Thyroid gland (tissue), 4 donors: ENCODE measurements at regions not wholly inside any gene's neighbourhood (a gene's known extent, or its start where the extent isn't known, plus 50 kb on each side); places are given as distances from the start of the nearest gene placed in this dataset.
A peak's percentile ranks its signal among the peaks of the same experiment; 100 is the strongest.

Experiments
- CTCF ChIP-seq, 6 experiments: fragments of 200-600 bp in 3 of 6; fragments of 450-650 bp in 3 of 6; sonication (generic) in 3 of 6; IDR thresholded peaks; one replicate each; pipeline ENCODE4 v1.5.1; 2016 to 2019; ENCODE audit warnings: antibody characterized with exemption in 6 of 6, mild to moderate bottlenecking in 2 of 6, inconsistent platforms in 1 of 6, moderate library complexity in 1 of 6
- POLR2A ChIP-seq, 2 donors: fragments of 450-650 bp; IDR thresholded peaks; one replicate each; pipeline ENCODE4 v1.6.1; 2017; ENCODE audit warnings: antibody characterized with exemption in 2 of 2, mild to moderate bottlenecking in 2 of 2, moderate library complexity in 1 of 2

GRCh38 chr9:86637515-86637914 lies 283.3 kb upstream of the TUT7 start:
- TF ChIP-seq CTCF (IDR thresholded peaks at IDR 0.05) = peak in 4 of 6 experiments; percentile 10 to 38 (median 19)
- TF ChIP-seq POLR2A (IDR thresholded peaks at IDR 0.05) = no peak
